ENCODE measurements at regions not wholly inside any gene's neighbourhood (a gene's known extent, or its start where the extent isn't known, plus 50 kb on each side); places are given as distances from the start of the nearest gene placed in this dataset.

- Histone ChIP-seq H3K9ac (ENCODE audit: insufficient read depth in 1 of 2, low read depth in 2 of 2, low read length in 2 of 2) (no peak overlapping the region), H3K4me3 (no peak overlapping the region), H3K27me3 (ENCODE audit: control insufficient read depth in 2 of 2, insufficient read depth in 2 of 2, low read length in 2 of 2) (no peaks in the 10 kb centered on the region), H3K4me2 (ENCODE audit: insufficient read depth, low read length) (no peak overlapping the region), H3K36me3 (ENCODE audit: control insufficient read depth, insufficient read depth, low read length) (no peaks in the 10 kb centered on the region), H3K27ac (ENCODE audit: extremely low read depth, low read depth, low read length) (no peak overlapping the region), H3K4me1 (replicated peaks in 1 of 2; ENCODE audit: control insufficient read depth in 2 of 2, insufficient read depth in 2 of 2, low read length in 2 of 2) (no peaks in the 10 kb centered on the region), H2AFZ (ENCODE audit: low read depth, low read length) (no peak overlapping the region), H3K79me2 (ENCODE audit: control insufficient read depth, insufficient read depth, low read length) (no peaks in the 10 kb centered on the region), H3K9me3 (replicated peaks; ENCODE audit: control insufficient read depth, insufficient read depth, low read depth, low read length) (no peaks in the 10 kb centered on the region), H3K9me1 (ENCODE audit: control insufficient read depth, insufficient read depth, low read length) (no peaks in the 10 kb centered on the region), H4K20me1 (replicated peaks; ENCODE audit: control insufficient read depth, insufficient read depth, low read length) (no peaks in the 10 kb centered on the region)
- no peak for ATAC-seq
- CTCF ChIA-PET (ENCODE audit: low intra/inter-chr PET ratio) = no interaction called here
- WGBS (ENCODE audit: insufficient coverage, low coverage, missing lambda C conversion rate) = 0% methylated on average over 1 of the region's 1 CpG
- DNase-seq (ENCODE audit: extremely low read depth in 1 of 4, low spot score in 3 of 4) = no peak
- POLR2A ChIA-PET = no interaction called here
- in situ Hi-C loops (cut with MboI) (no loop called here), intact Hi-C loops (cut with micrococcal nuclease) (no loop called here)
- TF ChIP-seq MED1 (CRISPR knock-in tag; IDR thresholded peaks at IDR 0.05; ENCODE audit: borderline replicate concordance) (no peak), TFAM (CRISPR knock-in tag; conservative IDR thresholded peaks at IDR 0.05) (no peak), CREB1 (IDR thresholded peaks at IDR 0.05) (no peak), CREB1 (CRISPR knock-in tag; IDR thresholded peaks at IDR 0.05) (no peak), NCOA1 (IDR thresholded peaks at IDR 0.05; ENCODE audit: low read depth) (no peak), PHF8 (IDR thresholded peaks at IDR 0.05; ENCODE audit: borderline replicate concordance, low read length) (no peak)
- no peak for FAIRE-seq
- no TSS peak for BruUV-seq (replicated peaks)
These were observed 248.2 kb upstream of the VEPH1 start for GRCh38 chr3:157751386-157751785.

DNA sequence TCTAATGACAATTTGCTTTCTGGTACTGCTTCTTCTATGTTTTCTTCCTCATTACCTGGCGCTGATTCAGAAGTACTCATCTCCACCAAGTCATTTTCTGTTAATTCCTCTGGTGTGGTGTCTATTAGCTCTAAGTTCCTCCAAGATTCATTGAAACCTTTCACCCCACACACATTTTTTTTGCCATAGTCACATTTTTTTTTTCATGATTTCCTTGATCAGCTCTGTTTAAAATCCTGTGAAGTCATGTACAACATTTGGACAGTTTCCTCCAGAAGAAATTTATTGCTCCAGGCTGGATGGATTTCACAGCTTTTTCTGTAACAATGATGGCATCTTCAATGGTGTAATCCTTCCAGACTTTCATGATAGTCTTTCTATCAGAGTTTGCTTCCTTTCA, 243.2 kb upstream of the VEPH1 start:
- Histone ChIP-seq H3K9ac (ENCODE audit: insufficient read depth in 1 of 2, low read depth in 2 of 2, low read length in 2 of 2) (no peak overlapping the region), H3K4me2 (ENCODE audit: insufficient read depth, low read length) (no peak overlapping the region), H3K27ac (ENCODE audit: extremely low read depth, low read depth, low read length) (no peak overlapping the region), H3K4me3 (no peak overlapping the region), H2AFZ (ENCODE audit: low read depth, low read length) (no peak overlapping the region), H3K9me3 (replicated peaks; ENCODE audit: control insufficient read depth, insufficient read depth, low read depth, low read length) (no peaks in the 10 kb centered on the region), H3K27me3 (ENCODE audit: control insufficient read depth in 2 of 2, insufficient read depth in 2 of 2, low read length in 2 of 2) (no peaks in the 10 kb centered on the region), H4K20me1 (replicated peaks; ENCODE audit: control insufficient read depth, insufficient read depth, low read length) (no peaks in the 10 kb centered on the region), H3K4me1 (replicated peaks in 1 of 2; ENCODE audit: control insufficient read depth in 2 of 2, insufficient read depth in 2 of 2, low read length in 2 of 2) (no peaks in the 10 kb centered on the region), H3K36me3 (ENCODE audit: control insufficient read depth, insufficient read depth, low read length) (no peaks in the 10 kb centered on the region), H3K9me1 (ENCODE audit: control insufficient read depth, insufficient read depth, low read length) (no peaks in the 10 kb centered on the region), H3K79me2 (ENCODE audit: control insufficient read depth, insufficient read depth, low read length) (no peaks in the 10 kb centered on the region)
- 0% methylated on average over 1 of the region's 1 CpG for WGBS (ENCODE audit: insufficient coverage, low coverage, missing lambda C conversion rate)
- POLR2A ChIA-PET = no interaction called here
- in situ Hi-C loops (cut with MboI) (no loop called here), intact Hi-C loops (cut with micrococcal nuclease) (no loop called here)
- FAIRE-seq = no peak
- CTCF ChIA-PET (ENCODE audit: low intra/inter-chr PET ratio) = interaction anchor here (0.7 kb wide), 1 partner anchor 15 kb away, joined by 3 read pairs; no protein-coding TSS in a partner anchor
- ATAC-seq = no peak
- DNase-seq (ENCODE audit: extremely low read depth in 1 of 4, low spot score in 3 of 4) = no peak
- no TSS peak for BruUV-seq (replicated peaks)
- TF ChIP-seq ETS1 (conservative IDR thresholded peaks at IDR 0.05; ENCODE audit: control insufficient read depth, low read depth, low read length) (no peak), ZC3H8 (IDR thresholded peaks at IDR 0.05) (no peak), TRIM24 (IDR thresholded peaks at IDR 0.05) (no peak), DIDO1 (tag; IDR thresholded peaks at IDR 0.05; ENCODE audit: low read depth) (no peak), SUPT5H (IDR thresholded peaks at IDR 0.05) (no peak), ZC3H4 (CRISPR knock-in tag; IDR thresholded peaks at IDR 0.05; ENCODE audit: borderline replicate concordance) (no peak), ZBTB7A (IDR thresholded peaks at IDR 0.05; ENCODE audit: borderline replicate concordance, control insufficient read depth, low read depth, low read length) (no peak), RBM25 (IDR thresholded peaks at IDR 0.05; ENCODE audit: low read depth, low read length, severe bottlenecking) (no peak), ZNF311 (CRISPR knock-in tag; IDR thresholded peaks at IDR 0.05) (no peak), NONO (IDR thresholded peaks at IDR 0.05; ENCODE audit: low read depth in 2 of 2, low read length in 1 of 2) (no peak), NCOA4 (IDR thresholded peaks at IDR 0.05; ENCODE audit: partially characterized antibody) (no peak)
- TF ChIP-seq, protein P1, sequence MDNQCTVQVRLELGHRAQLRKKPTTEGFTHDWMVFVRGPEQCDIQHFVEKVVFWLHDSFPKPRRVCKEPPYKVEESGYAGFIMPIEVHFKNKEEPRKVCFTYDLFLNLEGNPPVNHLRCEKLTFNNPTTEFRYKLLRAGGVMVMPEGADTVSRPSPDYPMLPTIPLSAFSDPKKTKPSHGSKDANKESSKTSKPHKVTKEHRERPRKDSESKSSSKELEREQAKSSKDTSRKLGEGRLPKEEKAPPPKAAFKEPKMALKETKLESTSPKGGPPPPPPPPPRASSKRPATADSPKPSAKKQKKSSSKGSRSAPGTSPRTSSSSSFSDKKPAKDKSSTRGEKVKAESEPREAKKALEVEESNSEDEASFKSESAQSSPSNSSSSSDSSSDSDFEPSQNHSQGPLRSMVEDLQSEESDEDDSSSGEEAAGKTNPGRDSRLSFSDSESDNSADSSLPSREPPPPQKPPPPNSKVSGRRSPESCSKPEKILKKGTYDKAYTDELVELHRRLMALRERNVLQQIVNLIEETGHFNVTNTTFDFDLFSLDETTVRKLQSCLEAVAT (IDR thresholded peaks at IDR 0.05) = no peak
